ENCODE measurements at regions not wholly inside any gene's neighbourhood (a gene's known extent, or its start where the extent isn't known, plus 50 kb on each side); places are given as distances from the start of the nearest gene placed in this dataset.

DNA sequence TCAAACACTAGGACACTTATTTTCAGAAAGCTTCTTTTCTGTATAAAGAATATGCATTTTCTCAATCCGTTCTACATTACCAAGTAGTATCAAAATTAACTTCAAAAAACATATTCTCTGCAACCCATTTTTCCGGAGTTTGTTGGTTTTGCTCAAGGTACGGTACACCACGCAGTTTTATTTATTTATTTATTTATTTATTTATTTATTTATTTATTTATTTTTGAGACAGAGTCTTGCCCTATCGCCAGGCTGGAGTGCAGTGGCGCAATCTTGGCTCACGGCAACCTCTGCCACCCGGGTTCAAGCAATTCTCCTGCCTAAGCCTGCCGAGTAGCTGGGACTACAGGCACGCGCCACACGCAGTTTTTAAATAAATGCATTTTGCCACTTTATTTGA lies 900.3 kb downstream of the CBLN2 start:
- no peak for TF ChIP-seq EZH2 (IDR thresholded peaks at IDR 0.05; ENCODE audit: low read length)
- TF ChIP-seq, protein P1, sequence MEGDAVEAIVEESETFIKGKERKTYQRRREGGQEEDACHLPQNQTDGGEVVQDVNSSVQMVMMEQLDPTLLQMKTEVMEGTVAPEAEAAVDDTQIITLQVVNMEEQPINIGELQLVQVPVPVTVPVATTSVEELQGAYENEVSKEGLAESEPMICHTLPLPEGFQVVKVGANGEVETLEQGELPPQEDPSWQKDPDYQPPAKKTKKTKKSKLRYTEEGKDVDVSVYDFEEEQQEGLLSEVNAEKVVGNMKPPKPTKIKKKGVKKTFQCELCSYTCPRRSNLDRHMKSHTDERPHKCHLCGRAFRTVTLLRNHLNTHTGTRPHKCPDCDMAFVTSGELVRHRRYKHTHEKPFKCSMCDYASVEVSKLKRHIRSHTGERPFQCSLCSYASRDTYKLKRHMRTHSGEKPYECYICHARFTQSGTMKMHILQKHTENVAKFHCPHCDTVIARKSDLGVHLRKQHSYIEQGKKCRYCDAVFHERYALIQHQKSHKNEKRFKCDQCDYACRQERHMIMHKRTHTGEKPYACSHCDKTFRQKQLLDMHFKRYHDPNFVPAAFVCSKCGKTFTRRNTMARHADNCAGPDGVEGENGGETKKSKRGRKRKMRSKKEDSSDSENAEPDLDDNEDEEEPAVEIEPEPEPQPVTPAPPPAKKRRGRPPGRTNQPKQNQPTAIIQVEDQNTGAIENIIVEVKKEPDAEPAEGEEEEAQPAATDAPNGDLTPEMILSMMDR (optimal IDR thresholded peaks at IDR 0.05 in 1 of 3, IDR thresholded peaks at IDR 0.05 in 1 of 3, conservative IDR thresholded peaks at IDR 0.05 in 1 of 3; ENCODE audit: extremely low read depth in 1 of 3, insufficient read depth in 2 of 3, low read length in 3 of 3): no peak
